Choroid plexus epithelial cell (primary cell): ENCODE measurements at regions not wholly inside any gene's neighbourhood (a gene's known extent, or its start where the extent isn't known, plus 50 kb on each side); places are given as distances from the start of the nearest gene placed in this dataset.
"Not testable (repeated sequence)": the region's sequence is repeated elsewhere in the genome, so short reads cannot be mapped to it uniquely, and the experiment has no call there.

Experiments used
- DNase-seq: peaks from one replicate; pipeline ENCODE4 v3.0.0-alpha.2; 2010; ENCODE audit warnings: low read depth
- H3K4me3 ChIP-seq: 2 replicates; pipeline ENCODE4 v1.5.1; 2011; ENCODE audit warnings: low read depth, mild to moderate bottlenecking, control low read depth, low read length, moderate library complexity
- CTCF ChIP-seq: conservative IDR thresholded peaks from 2 replicates; pipeline ENCODE4 v1.5.1; 2011; ENCODE audit warnings: low read depth, mild to moderate bottlenecking, control low read depth, inconsistent platforms, low read length, moderate library complexity

- no peak for TF ChIP-seq CTCF
- no peak overlapping the region for H3K4me3 ChIP-seq
- DNase-seq, result peak; percentile 71
These were observed 135.2 kb downstream of the DACT1 start for GRCh38 chr14:58772794-58773620.

GRCh38 chr14:58774531-58774930 is 136.8 kb downstream of the DACT1 start:
- TF ChIP-seq CTCF, result no peak
- DNase-seq, result no peak

GRCh38 chr14:58775130-58775529 is 137.4 kb downstream of the DACT1 start:
- DNase-seq, result not testable (repeated sequence)

More at GRCh38 chr14:58774531-58774930, 136.8 kb downstream of the DACT1 start:
- no peak overlapping the region for H3K4me3 ChIP-seq

GRCh38 chr14:58776516-58776915 is 138.8 kb downstream of the DACT1 start:
- peak; percentile 38 for DNase-seq
- no peak for TF ChIP-seq CTCF
- H3K4me3 ChIP-seq, result no peak overlapping the region

More at GRCh38 chr14:58775130-58775529, 137.4 kb downstream of the DACT1 start:
- H3K4me3 ChIP-seq, result not testable (repeated sequence)

GRCh38 chr14:58777541-58777979 is 139.8 kb downstream of the DACT1 start:
- TF ChIP-seq CTCF, result no peak
- peak; percentile 89 for DNase-seq
- no peak overlapping the region for H3K4me3 ChIP-seq

GRCh38 chr14:58778202-58778601 is 140.4 kb downstream of the DACT1 start:
- no peak for DNase-seq
- no peak overlapping the region for H3K4me3 ChIP-seq
- no peak for TF ChIP-seq CTCF

GRCh38 chr14:58779376-58779775 is 141.6 kb downstream of the DACT1 start:
- TF ChIP-seq CTCF, result no peak
- no peak overlapping the region for H3K4me3 ChIP-seq
- no peak for DNase-seq
